ENCODE measurements at regions not wholly inside any gene's neighbourhood (a gene's known extent, or its start where the extent isn't known, plus 50 kb on each side); places are given as distances from the start of the nearest gene placed in this dataset.
"Not testable (repeated sequence)": the region's sequence is repeated elsewhere in the genome, so short reads cannot be mapped to it uniquely, and the experiment has no call there.

DNA sequence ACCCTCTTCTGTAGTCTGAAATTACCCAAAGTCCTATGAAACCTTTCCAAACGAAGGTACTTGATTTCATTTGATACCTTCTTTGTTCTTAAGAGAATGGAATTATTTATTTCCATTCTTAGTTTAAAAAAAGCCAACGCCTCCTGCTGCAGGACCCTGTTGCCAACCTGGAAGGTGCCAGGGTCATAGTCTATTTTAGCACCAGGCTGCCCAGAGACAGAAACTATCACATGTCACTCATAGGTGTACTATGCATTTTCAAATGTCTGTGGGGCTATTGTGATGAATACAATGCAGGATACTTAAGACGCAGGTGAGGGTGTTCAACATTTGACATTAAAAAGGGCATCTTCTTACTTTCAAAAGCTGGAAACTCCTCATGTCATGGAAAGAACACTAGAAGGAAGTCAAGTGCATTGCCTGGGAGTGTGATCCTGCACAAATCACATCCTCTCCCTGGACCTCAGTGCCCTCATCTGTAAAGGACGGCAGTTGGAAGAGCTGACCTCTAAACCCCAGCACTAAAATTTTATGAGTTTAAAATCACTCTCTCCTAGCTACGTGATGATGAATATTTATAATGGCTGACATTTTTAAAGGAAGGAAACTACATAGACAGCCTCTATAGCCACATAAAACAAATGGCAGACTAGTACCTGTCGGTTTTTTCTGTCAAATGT, 107.3 kb upstream of the SYT6 start:
- no peak for DNase-seq

DNA sequence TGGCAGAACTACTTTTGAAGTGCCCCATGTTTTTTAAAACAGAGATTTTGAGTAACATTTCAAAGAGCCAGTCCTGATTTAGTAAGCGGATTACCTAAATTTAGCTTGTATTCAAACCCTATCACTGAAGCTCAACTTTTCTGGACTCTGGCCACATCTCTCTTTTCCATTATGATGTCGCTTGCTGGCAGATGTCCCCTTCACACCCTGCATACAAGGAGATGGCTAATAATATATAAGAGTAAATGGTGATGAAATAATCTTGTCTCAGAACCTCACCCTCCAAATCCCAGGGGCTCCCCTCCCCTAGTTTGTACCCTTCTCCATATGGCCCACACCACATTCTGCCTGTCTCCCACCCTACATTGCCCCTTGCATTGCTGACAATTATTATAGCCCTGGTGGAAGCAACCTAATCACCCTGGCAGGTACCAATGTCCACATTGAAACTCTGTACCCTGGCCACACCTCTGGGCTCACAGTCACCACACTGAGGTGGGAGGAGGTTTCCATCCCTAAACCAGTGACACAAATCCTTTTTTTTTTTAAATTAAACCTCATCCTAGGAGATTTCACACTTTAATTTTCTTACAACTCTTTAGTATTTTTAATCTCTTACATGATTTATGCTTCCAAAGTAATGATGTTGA, 106.0 kb upstream of the SYT6 start:
- DNase-seq = no peak

DNA sequence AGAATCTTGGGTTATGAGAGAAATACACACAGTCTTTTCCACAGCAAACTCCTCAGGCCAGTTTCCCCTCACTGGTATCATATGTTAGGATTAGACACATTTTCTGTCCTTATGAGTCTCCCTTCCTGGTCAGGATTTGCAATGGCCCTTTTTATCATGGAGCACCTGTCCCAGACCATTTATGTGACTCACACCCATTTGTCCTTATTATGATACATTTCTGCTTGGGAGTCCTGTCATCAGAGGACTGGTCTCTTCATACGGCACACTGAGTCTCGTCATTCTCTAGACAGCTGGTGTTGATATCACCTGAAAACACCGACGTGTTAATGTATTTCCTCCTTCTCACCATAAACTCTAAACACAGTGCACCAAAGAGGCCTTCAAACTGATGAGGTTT, 105.0 kb upstream of the SYT6 start:
- DNase-seq = no peak

DNA sequence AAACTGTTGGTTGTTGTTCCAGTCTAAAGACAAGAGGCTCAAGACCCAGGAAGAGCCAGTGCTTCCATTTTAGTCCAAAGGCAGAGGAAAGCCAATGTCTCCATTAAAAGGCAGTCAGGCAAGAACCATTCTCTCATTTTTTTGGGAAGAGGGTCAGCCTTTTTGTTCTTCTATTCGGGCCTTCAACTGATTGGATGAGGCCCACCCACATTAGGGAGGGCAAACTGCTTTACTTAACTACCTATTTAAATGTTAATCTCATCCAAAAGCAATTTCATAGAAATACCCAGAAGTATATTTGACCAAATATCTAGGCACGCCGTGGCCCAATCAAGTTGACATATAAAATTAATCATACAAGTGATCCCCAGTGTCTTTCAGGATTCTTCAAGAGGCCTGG, 104.4 kb upstream of the SYT6 start:
- no peak for DNase-seq

DNA sequence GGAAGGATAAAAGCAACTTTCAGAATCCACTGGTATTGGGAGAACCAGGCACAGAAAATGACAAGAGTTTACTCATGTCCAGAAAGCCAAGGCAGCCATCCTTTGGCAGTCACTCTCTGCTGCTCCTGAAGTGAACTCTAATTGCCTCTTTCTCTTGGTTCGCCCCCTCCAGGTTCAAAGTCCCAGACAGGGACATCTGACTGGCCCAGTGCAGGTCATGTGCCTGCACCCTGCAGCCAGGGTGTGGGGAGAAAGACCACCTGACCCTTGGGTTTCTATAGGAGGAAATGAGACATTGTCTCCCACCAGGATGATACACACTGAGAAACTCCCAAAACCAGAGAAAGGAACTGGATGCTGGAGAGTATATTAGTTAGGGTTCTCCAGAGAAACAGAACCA, 103.9 kb upstream of the SYT6 start:
- no peak for DNase-seq

DNA sequence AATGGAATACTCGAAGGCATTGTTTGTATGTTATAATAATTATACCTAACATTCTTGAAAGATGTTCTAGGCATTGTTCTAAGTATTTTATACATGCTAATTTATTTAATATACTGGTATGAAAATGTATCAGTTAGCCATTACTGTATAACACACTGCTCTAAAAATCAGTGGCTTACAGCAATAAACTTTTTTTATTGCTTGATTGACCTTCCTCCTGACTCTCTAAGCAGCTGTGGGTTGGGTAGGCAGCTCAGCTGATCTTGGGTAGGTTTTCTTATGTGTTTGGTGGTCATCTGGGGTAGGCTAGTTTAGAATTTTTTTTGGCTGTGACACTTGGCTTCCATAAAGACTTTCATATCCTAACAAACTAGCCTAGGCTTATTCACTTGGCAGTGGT, 100.2 kb upstream of the SYT6 start:
- no peak for DNase-seq

DNA sequence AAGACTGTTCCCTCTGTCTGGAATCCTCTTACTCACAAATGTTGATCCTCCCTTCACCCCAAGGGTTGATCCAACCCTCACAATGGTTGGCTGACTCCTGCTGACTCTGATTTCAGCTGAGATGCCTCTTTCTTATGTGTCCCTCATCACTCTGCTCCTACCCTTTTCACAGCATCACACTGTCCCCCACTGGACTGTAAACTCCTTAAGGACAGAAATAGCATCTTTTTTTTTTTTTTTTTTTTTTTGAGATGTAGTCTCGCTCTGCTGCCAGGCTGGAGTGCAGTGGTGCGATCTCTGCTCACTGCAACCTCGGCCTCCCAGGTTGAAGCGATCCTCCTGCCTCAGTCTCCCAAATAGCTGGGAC, 97.9 kb upstream of the SYT6 start:
- no peak for DNase-seq

DNA sequence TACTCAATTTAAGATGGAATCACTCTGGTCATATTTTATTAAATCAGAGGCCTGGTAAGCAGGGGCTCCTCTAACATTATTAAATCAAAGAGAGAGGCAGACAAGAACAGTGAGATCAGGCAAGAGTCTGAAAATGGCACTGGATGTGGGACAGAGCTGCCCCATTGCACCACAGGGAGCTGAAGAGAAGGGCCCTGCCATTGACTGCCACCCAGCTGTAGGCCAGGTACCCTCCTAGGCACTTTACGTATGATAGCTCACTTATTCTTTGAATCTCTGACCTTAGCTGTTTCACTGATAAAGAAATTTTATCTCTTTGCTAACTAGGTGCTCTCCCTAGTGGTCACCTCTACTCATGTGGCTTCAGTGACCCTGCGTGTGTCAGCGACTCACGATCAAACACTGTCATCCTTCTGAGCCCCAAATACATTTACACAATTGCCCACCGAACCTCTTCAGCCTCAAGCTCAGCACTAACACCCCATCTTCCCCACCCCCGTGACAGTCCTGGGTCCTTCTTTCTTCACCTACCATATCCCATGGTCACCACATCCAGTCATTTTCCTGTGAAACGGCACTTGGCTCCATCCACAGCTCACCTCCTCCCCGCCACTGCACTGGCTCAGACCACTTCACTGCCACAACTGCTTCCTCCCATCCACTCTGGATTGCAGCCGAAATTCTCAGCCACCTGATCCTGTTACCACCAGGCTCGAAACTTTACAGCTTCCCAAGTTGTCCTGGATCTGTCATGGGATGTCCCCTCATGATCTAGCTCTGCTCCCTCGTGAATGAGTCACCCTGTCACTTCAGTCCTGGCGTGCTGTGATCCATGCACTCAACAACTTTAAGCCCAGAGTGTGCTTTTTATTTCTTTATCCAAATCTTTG, 97.3 kb upstream of the SYT6 start:
- DNase-seq = no peak

DNA sequence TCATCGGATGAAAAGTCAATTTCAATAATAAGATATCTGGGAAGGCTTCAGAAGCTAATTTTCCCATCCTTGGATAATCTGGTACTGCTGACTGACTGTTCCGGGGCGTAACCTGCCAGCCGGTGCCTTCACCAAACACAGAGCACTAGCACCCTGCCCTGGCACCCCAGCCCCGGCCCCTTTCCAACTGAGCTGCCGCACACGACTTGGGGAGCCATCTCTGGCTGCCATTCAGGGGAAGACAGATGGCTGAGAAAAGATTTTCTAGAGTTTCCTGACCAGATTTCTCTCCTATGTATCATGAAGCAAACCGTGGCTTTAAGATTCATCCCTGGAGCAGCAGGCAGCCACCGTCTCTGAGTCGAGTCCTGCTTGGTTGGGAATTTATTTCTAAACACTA, 96.0 kb upstream of the SYT6 start:
- no peak for DNase-seq

DNA sequence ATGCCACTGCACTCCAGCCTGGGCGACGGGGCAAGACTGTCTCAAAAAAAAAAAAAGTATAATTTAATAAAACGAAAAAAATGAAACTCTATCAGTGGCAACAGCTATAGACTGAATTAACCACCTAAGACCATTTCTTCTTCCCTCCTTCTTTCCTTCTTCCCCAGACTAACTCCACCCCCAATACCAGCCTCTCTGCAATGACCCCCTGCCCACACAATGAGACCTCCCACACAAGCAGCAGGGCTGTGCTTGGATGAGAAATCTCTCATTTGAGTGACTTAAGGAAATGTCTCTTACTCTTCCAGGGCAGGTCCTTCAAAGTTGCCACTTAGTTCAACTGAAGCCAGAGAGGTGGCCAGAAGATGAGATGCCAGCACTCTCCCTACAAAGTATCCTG, 94.5 kb upstream of the SYT6 start:
- DNase-seq = no peak

DNA sequence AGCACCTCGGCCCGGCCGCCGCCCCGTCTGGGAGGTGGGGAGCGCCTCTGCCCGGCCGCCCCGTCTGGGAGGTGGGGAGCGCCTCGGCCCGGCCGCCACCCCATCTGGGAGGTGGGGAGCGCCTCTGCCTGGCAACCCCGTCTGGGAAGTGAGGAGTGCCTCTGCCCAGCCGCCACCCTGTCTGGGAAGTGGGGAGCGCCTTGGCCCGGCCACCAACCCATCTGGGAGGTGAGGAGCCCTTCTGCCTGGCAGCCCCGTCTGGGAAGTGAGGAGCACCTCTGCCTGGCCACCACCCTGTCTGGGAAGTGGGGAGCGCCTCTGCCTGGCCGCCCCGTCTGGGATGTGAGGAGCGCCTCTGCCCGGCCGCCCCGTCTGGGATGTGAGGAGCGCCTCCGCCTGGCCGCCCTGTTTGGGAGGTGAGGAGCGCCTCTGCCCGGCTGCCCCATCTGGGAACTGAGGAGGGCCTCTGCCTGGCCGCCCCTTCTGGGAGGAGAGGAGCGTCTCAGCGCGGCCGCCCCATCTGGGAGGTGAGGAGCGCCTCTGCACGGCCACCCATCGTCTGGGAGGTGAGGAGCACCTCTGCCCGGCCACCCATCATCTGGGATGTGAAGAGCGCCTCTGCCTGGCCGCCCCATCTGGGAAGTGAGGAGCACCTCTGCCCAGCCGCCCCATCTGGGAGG, 89.0 kb upstream of the SYT6 start:
- DNase-seq = not testable (repeated sequence)

DNA sequence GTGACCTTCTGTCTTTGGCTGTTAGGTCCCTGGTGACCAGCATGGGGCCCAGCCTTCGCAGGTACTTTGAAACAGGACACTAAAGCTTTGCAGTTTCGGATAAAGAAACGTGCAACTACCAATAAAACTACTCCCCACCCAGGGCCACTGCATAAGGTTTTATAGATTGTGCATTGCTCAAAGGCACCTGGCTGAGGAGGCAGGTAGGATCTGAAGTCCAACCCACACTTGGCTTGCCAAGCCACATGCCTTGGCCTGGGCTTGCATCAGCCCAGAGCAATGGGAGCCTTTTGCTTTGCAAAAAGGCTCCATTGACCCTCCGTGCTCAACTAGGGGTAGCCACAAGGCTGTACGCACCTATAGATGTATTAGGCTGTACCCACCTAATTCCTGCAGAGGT, 84.4 kb upstream of the SYT6 start:
- DNase-seq = no peak

DNA sequence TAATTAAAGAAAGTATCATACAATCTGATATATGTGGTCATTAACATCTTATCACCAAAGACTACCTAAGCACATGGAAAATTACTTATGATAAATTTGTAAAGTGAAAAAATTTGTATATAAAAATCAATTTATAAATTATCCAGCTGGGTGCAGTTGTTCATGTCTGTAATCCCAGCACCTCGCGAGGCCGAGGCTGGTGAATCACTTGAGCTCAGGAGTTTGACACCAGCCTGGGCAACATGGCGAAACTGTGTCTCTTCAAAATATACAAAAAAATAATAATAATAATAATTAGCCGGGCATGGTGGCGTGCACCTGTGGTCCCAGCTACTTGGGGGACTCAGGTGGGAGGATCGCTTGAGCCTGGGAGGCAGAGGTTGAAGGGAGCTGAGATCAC, 82.8 kb upstream of the SYT6 start:
- no peak for DNase-seq

DNA sequence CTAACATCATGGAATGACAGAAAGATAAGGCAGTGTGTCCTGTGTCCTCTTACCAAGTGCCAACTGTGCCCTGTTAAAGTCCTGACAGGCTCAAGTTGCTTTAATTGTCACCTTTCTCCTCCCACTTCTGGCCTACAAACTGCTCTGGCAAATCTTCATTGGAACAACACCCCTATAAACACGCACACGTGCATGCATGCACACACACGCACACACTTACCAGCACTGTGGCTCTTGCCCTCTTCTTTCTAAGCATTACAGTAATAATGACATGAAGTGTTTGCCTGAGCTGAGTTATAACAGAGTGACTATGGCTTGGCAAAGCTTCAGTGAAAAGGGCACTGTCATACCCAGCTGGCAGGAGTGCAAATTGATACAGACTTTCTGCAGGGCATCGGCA, 82.3 kb upstream of the SYT6 start:
- no peak for DNase-seq

DNA sequence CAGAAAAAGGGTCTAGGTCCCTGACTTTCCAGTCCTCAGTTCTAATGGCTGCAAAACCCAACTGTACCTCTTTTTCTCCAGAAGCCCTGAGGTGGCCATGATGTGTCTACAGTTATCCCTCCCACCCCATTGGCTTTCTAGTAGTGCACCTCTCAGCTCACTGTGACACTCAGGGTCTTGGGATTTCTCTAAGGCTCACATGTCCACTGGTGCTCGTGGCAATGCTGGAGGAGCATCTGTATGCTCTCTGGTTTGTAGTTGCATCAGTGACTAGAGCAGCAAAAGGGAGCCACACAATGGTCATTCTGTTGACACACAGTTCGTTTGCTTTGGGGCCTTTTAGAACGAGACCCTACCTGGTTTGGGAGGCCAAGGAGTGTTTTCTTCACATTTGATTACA, 81.6 kb upstream of the SYT6 start:
- DNase-seq = no peak

DNA sequence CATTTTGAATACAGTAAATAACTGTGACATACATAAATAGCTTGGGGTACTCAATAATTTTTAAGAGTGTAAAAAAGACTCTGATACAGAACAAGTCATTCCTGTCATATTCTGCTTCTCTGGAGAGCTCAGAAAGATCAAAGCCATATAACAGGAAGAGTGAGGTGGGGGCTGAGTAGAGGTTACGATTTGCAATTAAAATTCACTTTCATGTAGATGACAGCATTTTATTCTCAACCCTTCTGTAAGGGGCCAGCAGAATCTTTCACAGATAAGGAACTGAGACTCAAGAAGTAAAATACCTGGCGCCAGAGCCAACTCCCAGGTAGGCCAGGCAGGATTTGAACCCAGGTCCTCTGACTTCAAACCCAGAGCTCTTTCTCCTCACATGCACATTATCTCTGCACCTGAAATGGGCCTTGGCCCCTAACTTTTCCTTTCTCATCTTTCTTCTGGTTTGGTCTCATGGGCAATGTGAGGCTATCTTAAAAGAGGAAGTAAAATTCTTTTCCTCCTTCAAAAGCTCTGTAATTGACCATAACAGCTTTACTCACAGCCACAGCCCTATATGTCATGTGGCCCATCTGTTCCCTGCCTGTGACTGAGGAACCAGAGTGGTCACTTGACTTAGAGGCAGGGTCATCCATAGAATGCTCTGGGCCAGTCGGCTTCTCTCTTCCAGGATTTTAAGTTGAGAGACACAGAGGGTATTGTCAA, 80.9 kb upstream of the SYT6 start:
- DNase-seq = peak in 1 of 2 experiments; percentile 35

DNA sequence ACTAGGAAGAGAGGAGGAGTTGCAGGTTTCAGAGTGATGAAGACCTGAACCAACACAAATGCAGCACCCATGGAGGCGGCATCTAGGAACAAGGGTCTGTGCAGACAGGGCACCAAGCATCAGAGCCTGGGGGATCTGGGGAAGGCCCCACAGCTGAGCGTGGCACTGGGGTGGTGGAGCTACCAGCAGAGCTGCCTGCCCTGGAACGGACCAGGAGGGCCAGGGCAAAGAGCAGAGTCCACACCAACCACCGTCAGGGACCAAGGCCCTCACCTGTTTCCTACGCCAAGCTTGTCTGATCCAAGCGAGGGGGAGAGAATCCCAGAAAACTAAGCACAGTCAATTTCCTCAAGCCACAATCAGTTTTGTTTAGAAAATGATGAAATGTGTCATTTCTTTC, 79.0 kb upstream of the SYT6 start:
- no peak for DNase-seq

DNA sequence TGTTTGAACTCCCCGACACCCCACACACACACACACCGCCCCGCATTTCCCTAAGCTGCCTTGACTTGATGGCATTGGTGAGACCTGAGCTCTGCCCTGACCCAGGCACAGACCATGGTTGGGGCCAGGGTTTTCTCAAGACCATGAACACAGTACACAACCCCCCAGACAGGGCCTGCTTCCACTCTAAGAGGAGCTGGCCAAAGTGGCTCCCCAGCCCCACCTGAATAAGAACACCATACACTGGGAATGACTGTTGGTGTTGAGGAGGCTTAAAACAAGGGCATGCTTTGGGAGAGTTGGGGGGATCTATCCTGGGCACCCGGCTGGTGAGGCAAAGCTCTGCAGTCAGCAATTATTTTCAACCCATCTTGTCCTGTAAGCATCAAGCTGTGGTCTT, 77.6 kb upstream of the SYT6 start:
- DNase-seq = no peak

DNA sequence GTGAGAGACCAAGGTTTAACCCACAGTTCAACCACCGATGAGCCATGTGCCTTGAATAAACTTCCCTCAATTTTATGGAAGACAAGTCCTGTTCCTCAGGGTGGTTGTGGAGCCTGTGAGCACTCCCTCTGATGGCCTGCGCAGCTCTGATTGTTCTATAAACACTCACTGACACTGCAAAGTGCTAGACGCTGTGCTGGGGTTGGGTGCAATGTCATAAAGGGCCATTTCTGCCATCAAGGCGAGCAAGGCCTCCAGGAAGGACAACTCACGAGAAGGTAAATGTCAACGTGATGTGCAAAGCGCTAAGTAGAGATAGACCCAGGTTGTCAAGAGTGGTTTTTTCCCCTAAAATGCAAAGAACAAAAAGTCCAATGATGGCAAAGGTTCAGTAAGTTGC, 75.7 kb upstream of the SYT6 start:
- no peak for DNase-seq

DNA sequence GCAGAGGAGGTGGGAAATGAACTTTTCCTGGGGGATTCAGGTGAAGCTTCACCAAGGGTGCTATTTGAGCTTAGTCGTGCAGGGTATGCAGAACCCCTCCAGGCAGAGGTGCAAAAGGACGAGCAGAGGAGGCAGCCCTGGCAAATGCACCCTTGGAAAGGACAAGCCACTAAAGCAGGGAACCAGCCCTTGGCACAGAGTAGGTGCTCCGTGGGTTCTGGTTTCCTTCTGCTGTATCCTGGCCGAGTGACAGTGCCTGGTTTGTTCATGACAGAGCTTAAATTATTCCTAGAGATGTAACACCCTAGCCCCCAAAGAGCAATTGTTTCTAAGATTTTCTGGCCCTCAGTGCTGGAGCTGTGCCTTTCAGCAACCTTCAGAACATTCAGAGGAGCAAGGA, 73.4 kb upstream of the SYT6 start:
- DNase-seq = no peak

DNA sequence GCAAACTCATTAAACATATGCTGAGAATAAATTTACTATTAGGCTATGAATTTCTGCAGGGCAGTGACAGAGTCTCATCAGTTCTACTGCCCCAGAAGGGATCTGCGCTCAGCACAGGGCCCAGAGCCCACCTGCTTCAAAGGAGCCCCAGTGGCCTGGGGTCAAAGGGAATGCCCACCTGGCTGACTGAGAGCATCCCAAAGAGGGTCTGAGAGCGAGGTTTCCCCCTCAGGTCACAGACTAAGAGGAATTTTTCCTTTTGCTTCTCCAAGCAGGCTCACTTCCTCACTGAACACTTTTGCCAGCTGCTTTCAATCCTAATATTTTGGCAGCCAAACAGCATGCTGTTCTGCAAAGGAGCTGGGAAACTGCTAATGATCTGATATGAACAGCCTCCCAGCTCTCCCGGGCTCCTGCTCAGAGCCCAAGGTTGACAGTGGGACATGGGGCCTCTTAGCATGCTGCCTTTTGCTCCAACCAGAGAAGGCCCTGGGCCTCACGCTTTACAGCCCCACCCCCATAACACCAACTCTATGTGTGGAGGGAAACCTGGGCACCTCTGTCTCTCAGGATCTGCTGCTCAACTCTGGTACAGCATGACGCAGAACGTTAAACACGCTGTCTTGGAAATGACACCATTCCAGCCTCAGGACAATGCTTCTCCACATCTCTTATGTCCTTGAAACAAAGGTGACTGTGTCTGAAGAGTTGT, 70.7 kb upstream of the SYT6 start:
- DNase-seq = no peak

DNA sequence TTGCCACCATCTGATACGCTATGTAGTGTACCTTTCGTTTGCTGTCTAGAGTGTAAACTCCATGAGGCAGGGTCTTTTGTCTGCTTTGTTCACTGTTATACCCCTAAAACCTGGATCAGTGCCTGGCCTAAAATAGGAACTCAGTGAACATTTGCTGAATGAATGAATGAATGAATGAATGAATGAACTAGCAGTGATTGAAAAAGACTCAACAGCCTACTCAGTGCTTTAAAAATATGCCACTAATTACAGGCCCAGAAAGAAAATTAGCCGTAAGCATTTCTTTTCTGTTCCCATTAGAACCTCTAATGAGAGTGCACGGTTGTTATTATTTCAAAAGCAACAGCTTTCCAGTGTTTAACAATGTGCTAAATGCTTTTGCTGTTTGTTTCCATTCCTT, 69.3 kb upstream of the SYT6 start:
- no peak for DNase-seq

Data from NCI-H526 (cell line).